Gastroesophageal sphincter (tissue), 4 donors: ENCODE measurements at regions not wholly inside any gene's neighbourhood (a gene's known extent, or its start where the extent isn't known, plus 50 kb on each side); places are given as distances from the start of the nearest gene placed in this dataset.

Source experiments
- ATAC-seq: fragments of 150-250 bp; one replicate; pipeline ENCODE4 v1.9.1; 2016; ENCODE audit warnings: mild to moderate bottlenecking, moderate library complexity
- H3K27ac ChIP-seq, 4 donors: fragments of 200-600 bp; sonication (generic) in 3 of 4; 1 replicate in 3 of 4; 2 replicates in 1 of 4; pipeline ENCODE4 v1.5.1; 2016 to 2019
- H3K27me3 ChIP-seq: fragments of 200-600 bp; sonication (generic); one replicate; pipeline ENCODE4 v1.5.1; 2019
- H3K36me3 ChIP-seq, 2 donors: fragments of 200-600 bp; sonication (generic); one replicate each; pipeline ENCODE4 v1.5.1; 2019; ENCODE audit warnings: control low read depth in 1 of 2
- H3K4me1 ChIP-seq, 3 donors: fragments of 200-600 bp; sonication (generic); 1 replicate in 2 of 3; 2 replicates in 1 of 3; pipeline ENCODE4 v1.5.1; 2016 to 2019; ENCODE audit warnings: control low read depth in 2 of 3
- H3K4me3 ChIP-seq, 2 donors: fragments of 200-600 bp; sonication (generic); one replicate each; pipeline ENCODE4 v1.5.1; 2019; ENCODE audit warnings: mild to moderate bottlenecking in 1 of 2, moderate library complexity in 1 of 2
- H3K9me3 ChIP-seq, 3 donors: fragments of 200-600 bp; sonication (generic); one replicate each; pipeline ENCODE4 v1.5.1; 2017 to 2019; ENCODE audit warnings: control low read depth in 2 of 3
- CTCF ChIP-seq, 4 experiments: fragments of 200-600 bp in 2 of 4; fragments of 450-650 bp in 2 of 4; sonication (generic) in 1 of 4; IDR thresholded peaks; one replicate each; pipeline ENCODE4 v1.5.1; 2017 to 2019; ENCODE audit warnings: antibody characterized with exemption in 4 of 4, mild to moderate bottlenecking in 2 of 4, moderate library complexity in 2 of 4
- EP300 ChIP-seq: sonication (generic); formaldehyde crosslinking; IDR thresholded peaks from one replicate; pipeline ENCODE4 v1.6.1; 2017; ENCODE audit warnings: antibody characterized with exemption, mild to moderate bottlenecking
- POLR2A ChIP-seq, 2 donors: fragments of 450-650 bp; IDR thresholded peaks; one replicate each; pipeline ENCODE4 v1.6.1; 2017; ENCODE audit warnings: antibody characterized with exemption in 2 of 2, mild to moderate bottlenecking in 2 of 2, moderate library complexity in 1 of 2
- POLR2AphosphoS5 ChIP-seq: sonication (generic); formaldehyde crosslinking; IDR thresholded peaks from one replicate; pipeline ENCODE4 v1.6.1; 2017; ENCODE audit warnings: antibody characterized with exemption
- WGBS, 2 donors: methylation state at CpG; one replicate each; pipeline ENCODE4 v1.1.5; 2018; ENCODE audit warnings: low coverage in 1 of 2; 5-methylcytosine and 5-hydroxymethylcytosine counted together

DNA sequence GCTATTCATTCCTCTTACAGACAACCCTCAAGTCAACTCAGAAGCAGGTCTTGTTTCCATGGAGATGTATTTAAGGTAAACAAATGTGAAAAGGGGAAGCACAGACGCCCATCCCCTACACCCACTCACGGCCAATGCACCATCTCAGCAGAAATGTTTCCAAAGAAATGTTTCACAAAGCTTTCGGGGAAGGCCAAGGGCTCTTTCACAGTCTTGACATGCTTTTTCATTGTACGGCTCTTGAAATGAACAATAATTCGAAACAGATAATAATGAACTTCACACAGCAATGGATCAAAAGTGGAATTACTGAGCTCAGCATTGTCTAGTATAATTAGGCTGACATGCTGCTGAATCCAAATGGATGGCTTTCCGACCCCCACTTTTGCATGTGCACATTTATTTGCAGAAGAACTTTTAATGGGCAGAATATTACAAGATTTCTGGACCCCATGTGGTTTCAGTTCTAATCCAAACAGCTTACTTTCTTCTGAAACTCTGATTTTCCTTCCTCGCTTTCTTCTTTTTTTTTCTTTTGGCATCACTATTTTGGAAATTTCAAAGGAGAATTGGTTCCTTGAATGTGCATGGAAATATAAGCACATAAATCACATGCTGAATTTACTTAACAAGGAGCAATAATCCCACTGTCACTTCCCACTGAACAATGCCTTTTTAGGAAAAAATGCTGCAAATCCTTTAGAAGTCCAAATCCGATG is 160.9 kb downstream of the SMIM20 start:
- no peaks in the 10 kb centered on the region for H3K27me3 ChIP-seq
- ATAC-seq: peak; percentile 49
- TF ChIP-seq EP300: no peak
- no peak for TF ChIP-seq CTCF (IDR thresholded peaks at IDR 0.05)
- no peak for TF ChIP-seq POLR2A (IDR thresholded peaks at IDR 0.05)
- no peak for TF ChIP-seq POLR2AphosphoS5
- H3K4me1 ChIP-seq: peaks cover 0 to 6% (median 0%) of the 10 kb centered on the region in 3 donors
- peaks cover 0 to 10% (median 0%) of the 10 kb centered on the region in 3 donors for H3K9me3 ChIP-seq
- no peak overlapping the region for H3K4me3 ChIP-seq
- peak overlapping the region in 3 of 4 donors; percentile 2 to 15 (median 12) for H3K27ac ChIP-seq
- WGBS, 2 donors: 57 to 65% methylated on average over 4 to 8 of the region's 8 CpGs
- no peaks in the 10 kb centered on the region for H3K36me3 ChIP-seq

- TF ChIP-seq CTCF (IDR thresholded peaks at IDR 0.05) (no peak), EP300 (no peak), POLR2AphosphoS5 (no peak), POLR2A (IDR thresholded peaks at IDR 0.05) (no peak)
- 6 to 33% methylated on average over 1 of the region's 1 CpG for WGBS, 2 donors
- Histone ChIP-seq H3K27ac (peak overlapping the region in 2 of 4 donors; percentile 9 to 28), H3K4me3 (no peak overlapping the region), H3K36me3 (no peaks in the 10 kb centered on the region), H3K4me1 (peaks cover 0 to 6% (median 0%) of the 10 kb centered on the region in 3 donors), H3K27me3 (no peaks in the 10 kb centered on the region), H3K9me3 (peaks cover 0 to 10% (median 0%) of the 10 kb centered on the region in 3 donors)
- no peak for ATAC-seq
Observed at GRCh38 chr4:26075583-26075982, 161.6 kb downstream of the SMIM20 start.

DNA sequence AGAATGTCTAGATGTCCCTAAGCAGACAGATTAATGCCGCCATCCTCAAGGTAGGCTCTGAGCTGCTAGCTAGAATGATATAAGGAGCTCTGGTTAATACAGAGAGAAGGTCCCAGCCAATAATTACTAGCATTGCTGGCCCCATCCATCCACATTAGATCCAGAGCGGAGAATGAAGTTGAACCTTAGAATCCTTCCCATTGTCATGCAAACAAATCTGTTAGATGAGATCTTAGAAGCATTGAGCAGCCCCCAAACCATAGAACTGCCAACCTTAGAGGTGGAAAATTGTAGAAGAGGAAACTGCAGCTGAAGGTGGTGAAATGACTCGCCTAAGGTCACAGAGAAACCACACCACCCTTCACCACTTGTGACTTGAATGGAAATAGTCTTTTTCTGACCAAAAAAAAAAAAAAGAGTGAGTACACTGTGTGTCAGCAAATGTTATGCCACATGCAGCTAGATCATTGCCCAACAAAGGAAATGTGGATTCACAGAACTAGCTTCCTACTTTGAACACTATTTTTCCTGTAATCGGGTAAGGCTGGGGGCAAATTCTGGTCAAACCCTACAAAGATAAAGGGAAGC is 162.1 kb downstream of the SMIM20 start:
- Histone ChIP-seq H3K36me3 (no peaks in the 10 kb centered on the region), H3K27me3 (peaks cover 2% of the 10 kb centered on the region), H3K27ac (peak overlapping the region in 2 of 4 donors; percentile 4 to 28), H3K4me3 (no peak overlapping the region), H3K9me3 (peaks cover 0 to 10% (median 0%) of the 10 kb centered on the region in 3 donors), H3K4me1 (peaks cover 0 to 6% (median 0%) of the 10 kb centered on the region in 3 donors)
- WGBS, 2 donors: 87 to 100% methylated on average over 1 to 4 of the region's 4 CpGs
- TF ChIP-seq CTCF (IDR thresholded peaks at IDR 0.05) (no peak), POLR2AphosphoS5 (peak; percentile 31)
- peak; percentile 32 for ATAC-seq

DNA sequence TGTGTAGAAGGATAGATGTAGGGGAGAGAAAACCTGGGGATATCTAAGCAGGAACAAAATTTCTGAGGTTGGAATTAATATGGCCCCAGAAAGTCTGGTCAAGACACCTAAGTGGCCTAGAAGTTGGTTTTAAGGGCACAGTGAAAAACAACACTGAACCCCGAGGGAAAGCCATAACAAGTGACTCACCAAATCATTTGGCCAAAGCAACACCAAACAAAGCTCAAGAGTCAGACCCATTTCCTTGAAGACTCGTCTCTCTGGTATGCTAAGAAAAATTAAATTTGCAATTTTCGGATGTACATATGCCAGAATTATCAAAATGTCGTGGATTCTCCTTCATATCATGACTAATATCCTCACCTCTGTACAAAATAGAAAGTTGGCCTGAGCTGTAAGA is 162.9 kb downstream of the SMIM20 start:
- TF ChIP-seq CTCF (IDR thresholded peaks at IDR 0.05) (no peak), POLR2AphosphoS5 (no peak)
- peaks cover 0 to 10% (median 0%) of the 10 kb centered on the region in 3 donors for H3K4me1 ChIP-seq
- H3K36me3 ChIP-seq: no peaks in the 10 kb centered on the region
- H3K9me3 ChIP-seq: peaks cover 0 to 10% (median 0%) of the 10 kb centered on the region in 3 donors
- 57 to 65% methylated on average over 4 of the region's 4 CpGs for WGBS, 2 donors
- peaks cover 3% of the 10 kb centered on the region for H3K27me3 ChIP-seq
- peak overlapping the region in 1 of 4 donors; percentile 1 for H3K27ac ChIP-seq
- no peak for ATAC-seq
- H3K4me3 ChIP-seq: no peak overlapping the region

DNA sequence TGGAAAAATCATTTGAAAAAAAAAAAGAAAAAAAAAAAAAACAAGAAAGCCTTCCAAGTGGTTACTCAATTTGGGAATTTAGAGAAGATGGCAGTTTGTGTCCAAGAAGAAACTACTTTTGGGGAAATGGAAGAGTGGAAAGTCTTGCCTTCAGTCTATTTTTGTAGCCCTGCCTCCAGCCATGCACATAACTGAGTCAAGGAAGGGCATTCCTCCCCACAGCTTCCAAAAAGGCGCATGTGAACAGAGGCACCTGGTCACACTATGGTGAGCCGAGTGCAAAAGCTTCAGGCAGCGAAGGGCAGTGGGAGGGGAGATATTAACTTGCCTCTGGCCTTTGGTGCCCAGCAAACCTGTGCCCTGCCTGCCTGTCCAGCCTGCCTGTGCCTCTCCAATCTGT is 163.7 kb downstream of the SMIM20 start:
- Histone ChIP-seq H3K27ac (no peak overlapping the region), H3K4me3 (no peak overlapping the region), H3K27me3 (peaks cover 3% of the 10 kb centered on the region), H3K9me3 (peaks cover 0 to 10% (median 0%) of the 10 kb centered on the region in 3 donors), H3K4me1 (peaks cover 0 to 16% (median 0%) of the 10 kb centered on the region in 3 donors), H3K36me3 (no peaks in the 10 kb centered on the region)
- WGBS, 2 donors: 60 to 94% methylated on average over 2 to 3 of the region's 3 CpGs
- no peak for ATAC-seq
- TF ChIP-seq CTCF (IDR thresholded peaks at IDR 0.05) (no peak), EP300 (no peak), POLR2AphosphoS5 (no peak), POLR2A (IDR thresholded peaks at IDR 0.05) (no peak)
